H1 (cell line): ENCODE measurements at regions not wholly inside any gene's neighbourhood (a gene's known extent, or its start where the extent isn't known, plus 50 kb on each side); places are given as distances from the start of the nearest gene placed in this dataset.

ENCODE experiments used
- CTCF ChIA-PET: fragments of 300-600 bp; sonication (Branson Sonifier 250); formaldehyde crosslinking; loops from one replicate; lab custom pipeline; 2021; ENCODE audit not compliant: partially characterized antibody; lab: Charles Lee
- POLR2A ChIA-PET: fragments of 300-600 bp; sonication (Branson Sonifier 250); formaldehyde crosslinking; loops from one replicate; lab custom pipeline; 2021; ENCODE audit warnings: inconsistent platforms; ENCODE audit not compliant: partially characterized antibody; lab: Charles Lee
- DNase-seq, 2 experiments: peaks; one replicate each; pipeline versions ENCODE4 v3.0.0 to v3.0.0-alpha.2; 2010 to 2022; ENCODE audit warnings: low spot score in 2 of 2, low read depth in 1 of 2, mixed read lengths in 1 of 2
- FAIRE-seq: peaks from 2 replicates; lab custom pipeline; 2011; peaks lifted over from hg19 to GRCh38; lab: Jason Lieb, UNC
- H2AFZ ChIP-seq: 2 replicates; pipeline ENCODE4 v1.8.1; 2012; ENCODE audit warnings: low read length, inconsistent platforms
- H2AK5ac ChIP-seq: 2 replicates; pipeline ENCODE4 v1.6.1; 2013; ENCODE audit warnings: low read depth, low read length
- H2BK120ac ChIP-seq: replicated peaks from 2 replicates; pipeline ENCODE3; 2013; ENCODE audit warnings: low read depth, low read length, inconsistent platforms
- H2BK12ac ChIP-seq: 2 replicates; pipeline ENCODE4 v1.6.1; 2013; ENCODE audit warnings: low read depth, low read length
- H2BK15ac ChIP-seq: 2 replicates; pipeline ENCODE4 v1.6.1; 2013; ENCODE audit warnings: low read length
- H2BK20ac ChIP-seq: 2 replicates; pipeline ENCODE4 v1.6.1; 2013; ENCODE audit warnings: low read length
- H2BK5ac ChIP-seq: 2 replicates; pipeline ENCODE4 v1.6.1; 2013; ENCODE audit warnings: low read depth, low read length
- H3K14ac ChIP-seq: 2 replicates; pipeline ENCODE4 v1.6.1; 2013; ENCODE audit warnings: inconsistent platforms; ENCODE audit not compliant: insufficient read length
- H3K18ac ChIP-seq: 2 replicates; pipeline ENCODE4 v1.6.1; 2013; ENCODE audit warnings: low read length; ENCODE audit errors: extremely low read depth
- H3K23ac ChIP-seq: 2 replicates; pipeline ENCODE4 v1.6.1; 2013; ENCODE audit warnings: inconsistent platforms; ENCODE audit not compliant: insufficient read length
- H3K23me2 ChIP-seq: 2 replicates; pipeline ENCODE4 v1.6.1; 2013; ENCODE audit warnings: low read depth, low read length
- H3K27ac ChIP-seq: 2 replicates; pipeline ENCODE4 v1.6.1; 2011; ENCODE audit warnings: low read depth, low read length, inconsistent platforms
- H3K27me3 ChIP-seq, 4 experiments: replicated peaks in 1 of 4; 1 replicate in 1 of 4; 2 replicates in 3 of 4; pipeline versions ENCODE4 v1.6.1 to v1.8.1; 2011 to 2013; ENCODE audit warnings: low read length in 3 of 4, mild to moderate bottlenecking in 3 of 4, inconsistent platforms in 2 of 4, mixed read lengths in 2 of 4, moderate library complexity in 1 of 4; ENCODE audit not compliant: control insufficient read depth in 3 of 4, insufficient read depth in 3 of 4; ENCODE audit errors: extremely low read depth in 1 of 4
- H3K36me3 ChIP-seq, 4 experiments: 2 replicates each; pipeline versions ENCODE4 v1.6.1 to v1.8.1; 2011 to 2013; ENCODE audit warnings: mild to moderate bottlenecking in 4 of 4, low read length in 3 of 4, moderate library complexity in 2 of 4, control low read depth in 1 of 4, inconsistent platforms in 1 of 4; ENCODE audit not compliant: insufficient read depth in 4 of 4, control insufficient read depth in 2 of 4
- H3K4ac ChIP-seq: replicated peaks from 2 replicates; pipeline ENCODE3; 2013; ENCODE audit warnings: low read length, low read depth, mixed read lengths, inconsistent platforms; ENCODE audit not compliant: insufficient read length
- H3K4me1 ChIP-seq, 4 experiments: replicated peaks in 1 of 4; 1 replicate in 1 of 4; 2 replicates in 3 of 4; pipeline versions ENCODE4 v1.6.1 to v1.8.1; 2011 to 2013; ENCODE audit warnings: low read length in 3 of 4, inconsistent platforms in 2 of 4, mixed read lengths in 1 of 4; ENCODE audit not compliant: insufficient read depth in 4 of 4, control insufficient read depth in 3 of 4
- H3K4me2 ChIP-seq, 2 experiments: 2 replicates each; pipeline versions ENCODE4 v1.6.1 to v1.8.1; 2011 to 2013; ENCODE audit warnings: low read depth in 2 of 2, low read length in 2 of 2, control low read depth in 1 of 2, inconsistent platforms in 1 of 2, mild to moderate bottlenecking in 1 of 2; ENCODE audit not compliant: insufficient read depth in 1 of 2
- H3K4me3 ChIP-seq, 4 experiments: fragments of 200-600, 300-600 bp in 1 of 4; sonication (generic), shearing (Covaris generic), sonication (Bioruptor Twin) in 1 of 4; 2 replicates each; pipeline versions ENCODE4 v1.5.1 to v1.8.1; 2011 to 2016; ENCODE audit warnings: low read length in 4 of 4, low read depth in 3 of 4, control low read depth in 2 of 4, inconsistent platforms in 2 of 4, mild to moderate bottlenecking in 2 of 4, mixed read lengths in 1 of 4, moderate library complexity in 1 of 4; ENCODE audit not compliant: insufficient read depth in 2 of 4; ENCODE audit errors: extremely low read depth in 1 of 4
- H3K56ac ChIP-seq: replicated peaks from 2 replicates; pipeline ENCODE3; 2013; ENCODE audit warnings: low read depth, mild to moderate bottlenecking, mixed read lengths, low read length, inconsistent platforms; ENCODE audit not compliant: insufficient read length
- H3K79me1 ChIP-seq: 2 replicates; pipeline ENCODE4 v1.6.1; 2013; ENCODE audit warnings: low read depth, low read length, control low read depth
- H3K79me2 ChIP-seq, 2 experiments: 2 replicates each; pipeline versions ENCODE4 v1.6.1 to v1.8.1; 2012 to 2013; ENCODE audit warnings: low read length in 2 of 2, mild to moderate bottlenecking in 2 of 2, inconsistent platforms in 1 of 2; ENCODE audit not compliant: insufficient read depth in 2 of 2, control insufficient read depth in 1 of 2
- H3K9ac ChIP-seq, 4 experiments: replicated peaks in 1 of 4; 1 replicate in 1 of 4; 2 replicates in 3 of 4; pipeline versions ENCODE4 v1.6.1 to v1.8.1; 2011 to 2013; ENCODE audit warnings: low read depth in 3 of 4, low read length in 3 of 4, control low read depth in 2 of 4, mild to moderate bottlenecking in 2 of 4, moderate library complexity in 2 of 4, inconsistent platforms in 1 of 4; ENCODE audit errors: extremely low read depth in 1 of 4
- H3K9me3 ChIP-seq, 2 experiments: 2 replicates each; pipeline versions ENCODE4 v1.6.1 to v1.8.1; 2012 to 2013; ENCODE audit warnings: mild to moderate bottlenecking in 2 of 2, moderate library complexity in 2 of 2, control low read depth in 1 of 2, inconsistent platforms in 1 of 2, low read depth in 1 of 2, low read length in 1 of 2, mixed read lengths in 1 of 2; ENCODE audit not compliant: insufficient read depth in 2 of 2
- H4K20me1 ChIP-seq, 2 experiments: replicated peaks in 1 of 2; 2 replicates each; pipeline versions ENCODE3 to v1.8.1; 2011 to 2013; ENCODE audit warnings: inconsistent platforms in 2 of 2, low read length in 2 of 2, mild to moderate bottlenecking in 1 of 2; ENCODE audit not compliant: insufficient read depth in 2 of 2, control insufficient read depth in 1 of 2
- H4K5ac ChIP-seq: 2 replicates; pipeline ENCODE4 v1.6.1; 2013; ENCODE audit warnings: low read length, low read depth, mixed read lengths, inconsistent platforms; ENCODE audit not compliant: insufficient read length
- H4K8ac ChIP-seq: 2 replicates; pipeline ENCODE4 v1.8.0; 2013; ENCODE audit warnings: mild to moderate bottlenecking, moderate library complexity, low read length, inconsistent platforms; ENCODE audit not compliant: insufficient read depth; ENCODE audit errors: extremely low read depth
- H4K91ac ChIP-seq: replicated peaks from 2 replicates; pipeline ENCODE3; 2013; ENCODE audit warnings: low read length, mixed read lengths, inconsistent platforms; ENCODE audit not compliant: insufficient read length
- SAP30 ChIP-seq: fragments of 300-600 bp; sonication (generic); IDR thresholded peaks from 2 replicates; pipeline ENCODE4 v1.7.1; 2012; ENCODE audit warnings: low read length, moderate library complexity, mild to moderate bottlenecking, inconsistent platforms; ENCODE audit not compliant: insufficient read depth, insufficient replicate concordance

- Histone ChIP-seq H3K27me3 (no peaks in the 10 kb centered on the region), H4K91ac (no peak overlapping the region), H3K4me1 (no peaks in the 10 kb centered on the region), H2BK20ac (no peak overlapping the region), H2AK5ac (no peak overlapping the region), H3K9ac (no peak overlapping the region), H2BK120ac (no peak overlapping the region), H2BK5ac (no peak overlapping the region), H3K79me2 (no peaks in the 10 kb centered on the region), H3K27ac (no peak overlapping the region), H4K5ac (no peak overlapping the region), H3K14ac (no peak overlapping the region), H3K36me3 (no peaks in the 10 kb centered on the region), H2AFZ (no peak overlapping the region), H4K20me1 (no peaks in the 10 kb centered on the region), H3K4me2 (no peak overlapping the region), H3K23ac (no peak overlapping the region), H4K8ac (no peak overlapping the region), H3K18ac (no peak overlapping the region), H3K4ac (no peak overlapping the region), H2BK15ac (no peak overlapping the region), H3K23me2 (no peaks in the 10 kb centered on the region), H3K4me3 (no peak overlapping the region)
- FAIRE-seq (no peak), DNase-seq (no peak)
- ChIA-PET POLR2A (no interaction called here), CTCF (interaction anchor here (0.9 to 2.5 kb wide), 2 partner anchors 9 to 10 kb away, joined by 3 to 10 read pairs; no protein-coding TSS in a partner anchor)
- TF ChIP-seq SAP30, result no peak
- TF ChIP-seq, all 59 proteins: peak for 0
- no peaks in the 10 kb centered on the region for H3K9me3 ChIP-seq
- no peak overlapping the region for H2BK12ac ChIP-seq
- H3K56ac ChIP-seq, result no peak overlapping the region
- H3K79me1 ChIP-seq, result no peaks in the 10 kb centered on the region
These were observed 111.6 kb upstream of the DCBLD2 start for GRCh38 chr3:99013077-99013476.
